Memory B cell (primary cell): ENCODE measurements at regions not wholly inside any gene's neighbourhood (a gene's known extent, or its start where the extent isn't known, plus 50 kb on each side); places are given as distances from the start of the nearest gene placed in this dataset.
"Not testable (repeated sequence)": the region's sequence is repeated elsewhere in the genome, so short reads cannot be mapped to it uniquely, and the experiment has no call there.

Source experiments
- ATAC-seq: fragments of 150-1000 bp; cut with Tn5 transposase; 2 replicates; pipeline ENCODE4 v1.10.0; 2021; ENCODE audit warnings: low read depth, mild to moderate bottlenecking, moderate library complexity
- DNase-seq, 2 donors: peaks; one replicate each; pipeline ENCODE4 v3.0.0; 2022; ENCODE audit warnings: low spot score in 2 of 2
- H3K27ac Mint-ChIP-seq: one replicate; pipeline ENCODE4 v1.8.0; 2022; ENCODE audit warnings: mild to moderate bottlenecking, moderate library complexity, mixed read lengths
- H3K27me3 Mint-ChIP-seq: one replicate; pipeline ENCODE4 v1.8.0; 2022; ENCODE audit warnings: mixed read lengths
- H3K36me3 Mint-ChIP-seq: one replicate; pipeline ENCODE4 v1.8.0; 2022; ENCODE audit warnings: mild to moderate bottlenecking, mixed read lengths
- H3K4me1 Mint-ChIP-seq: one replicate; pipeline ENCODE4 v1.8.0; 2022; ENCODE audit warnings: mixed read lengths
- H3K4me3 Mint-ChIP-seq: one replicate; pipeline ENCODE4 v1.8.0; 2022; ENCODE audit warnings: mild to moderate bottlenecking, moderate library complexity, mixed read lengths
- H3K9me3 Mint-ChIP-seq: one replicate; pipeline ENCODE4 v1.8.0; 2022; ENCODE audit warnings: mixed read lengths

DNA sequence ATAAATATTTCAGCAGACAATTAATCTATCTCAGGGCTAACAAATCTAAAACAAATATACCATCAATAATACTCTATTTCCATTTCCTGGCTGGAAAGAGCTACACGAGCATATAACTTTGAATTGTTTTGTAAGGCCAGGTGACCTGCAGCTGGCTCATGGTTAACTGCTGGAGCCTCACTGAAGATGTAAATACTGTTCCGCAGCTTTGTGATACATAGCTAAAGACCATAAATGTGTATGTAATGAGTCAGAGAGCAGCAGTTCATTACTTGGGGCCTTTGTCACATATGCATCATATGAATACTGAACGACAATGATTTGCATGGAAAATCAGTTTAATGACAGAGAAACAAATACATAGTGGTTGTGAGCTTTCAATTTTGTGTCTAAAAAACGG, 109.4 kb upstream of the CCN2 start:
- DNase-seq (no peak), ATAC-seq (no peak)
- Mint-ChIP-seq H3K36me3 (peaks cover 3% of the 10 kb centered on the region), H3K4me3 (no peak overlapping the region), H3K27ac (no peak overlapping the region), H3K4me1 (no peaks in the 10 kb centered on the region), H3K27me3 (no peaks in the 10 kb centered on the region), H3K9me3 (peaks cover 4% of the 10 kb centered on the region)

DNA sequence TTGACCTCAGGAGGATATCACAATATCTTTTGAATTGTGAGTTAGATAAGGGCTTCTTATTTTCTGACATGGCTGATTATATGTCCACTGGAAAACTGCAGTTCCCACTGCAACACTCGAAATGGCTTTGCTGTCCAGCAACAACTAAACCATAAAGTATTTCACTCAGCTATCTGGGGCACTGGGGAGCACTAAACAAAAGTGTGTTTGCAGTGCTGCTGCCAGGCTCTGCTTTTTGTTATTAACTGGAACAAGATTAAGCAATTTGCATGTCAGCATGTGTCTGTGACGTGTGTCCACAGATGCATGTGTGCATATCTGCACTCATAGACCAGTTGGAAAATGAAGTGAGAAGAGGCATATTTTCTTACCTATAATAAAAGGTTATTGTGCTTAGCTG, 107.8 kb upstream of the CCN2 start:
- Mint-ChIP-seq H3K4me3 (no peak overlapping the region), H3K36me3 (peaks cover 3% of the 10 kb centered on the region), H3K27me3 (no peaks in the 10 kb centered on the region), H3K27ac (no peak overlapping the region), H3K4me1 (no peaks in the 10 kb centered on the region), H3K9me3 (peaks cover 4% of the 10 kb centered on the region)
- ATAC-seq (no peak), DNase-seq (no peak)

DNA sequence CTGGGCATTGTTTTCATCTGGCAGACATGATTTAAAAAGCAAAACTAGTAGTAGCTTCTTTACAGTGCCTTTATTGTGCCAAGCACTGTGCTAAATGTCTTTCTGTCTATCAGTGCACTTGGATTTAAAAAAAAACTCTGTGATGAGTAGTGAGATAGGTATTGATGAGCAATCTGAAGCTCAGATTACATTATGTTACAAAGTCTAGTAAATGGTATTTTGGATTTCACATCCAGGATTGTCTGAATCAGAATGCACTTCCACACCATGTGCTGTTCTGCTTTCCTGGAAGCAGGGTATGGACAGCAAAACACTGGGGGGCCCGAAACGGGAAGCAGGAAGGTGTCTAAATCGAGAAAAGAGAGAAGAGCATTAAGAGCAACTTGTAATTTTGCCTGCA, 103.4 kb upstream of the CCN2 start:
- DNase-seq (no peak), ATAC-seq (no peak)
- no peak overlapping the region for H3K4me3 Mint-ChIP-seq
- peaks cover 3% of the 10 kb centered on the region for H3K36me3 Mint-ChIP-seq
- H3K4me1 Mint-ChIP-seq: no peaks in the 10 kb centered on the region
- no peaks in the 10 kb centered on the region for H3K27me3 Mint-ChIP-seq
- peaks cover 4% of the 10 kb centered on the region for H3K9me3 Mint-ChIP-seq
- no peak overlapping the region for H3K27ac Mint-ChIP-seq

DNA sequence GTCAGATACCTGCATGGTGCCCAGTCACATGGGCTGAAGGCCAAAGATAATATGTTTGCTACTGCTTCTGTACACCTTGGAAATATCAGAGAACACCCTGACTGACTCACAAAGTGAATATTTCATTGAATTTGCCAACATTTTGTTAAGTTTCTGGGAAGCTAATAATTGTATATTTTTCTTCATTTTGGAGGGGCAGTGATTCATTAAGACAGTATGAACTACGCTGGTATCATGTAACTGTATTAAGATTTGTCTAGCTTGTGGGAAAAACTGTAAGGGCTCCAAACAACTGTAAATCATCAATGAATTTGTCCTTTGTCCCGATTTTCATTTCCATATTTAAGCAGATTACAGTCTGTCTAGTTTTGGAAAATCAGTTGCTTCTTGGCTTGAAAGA, 102.3 kb upstream of the CCN2 start:
- H3K9me3 Mint-ChIP-seq: peaks cover 4% of the 10 kb centered on the region
- no peak overlapping the region for H3K27ac Mint-ChIP-seq
- no peaks in the 10 kb centered on the region for H3K4me1 Mint-ChIP-seq
- H3K27me3 Mint-ChIP-seq: no peaks in the 10 kb centered on the region
- ATAC-seq (no peak), DNase-seq (no peak)
- no peak overlapping the region for H3K4me3 Mint-ChIP-seq
- peaks cover 3% of the 10 kb centered on the region for H3K36me3 Mint-ChIP-seq

DNA sequence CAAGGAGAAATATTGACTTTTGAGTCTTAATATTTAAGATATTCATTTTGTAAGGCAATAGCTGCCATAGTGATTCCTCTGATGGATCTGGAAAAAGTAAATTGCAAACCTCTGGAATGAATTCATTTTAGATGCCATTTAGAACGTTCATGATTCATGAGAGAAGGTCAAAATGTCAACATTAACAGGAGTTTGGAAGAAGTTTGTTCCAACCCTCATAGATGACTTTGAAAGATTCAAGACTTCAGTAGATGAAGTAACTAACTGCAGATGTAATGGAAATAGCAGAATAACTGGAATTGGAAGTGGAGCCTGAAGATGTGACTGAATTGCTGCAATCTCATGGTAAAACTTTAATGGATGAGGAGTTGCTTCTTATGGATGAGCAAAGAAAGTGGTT, 100.9 kb upstream of the CCN2 start:
- no peak for ATAC-seq

DNA sequence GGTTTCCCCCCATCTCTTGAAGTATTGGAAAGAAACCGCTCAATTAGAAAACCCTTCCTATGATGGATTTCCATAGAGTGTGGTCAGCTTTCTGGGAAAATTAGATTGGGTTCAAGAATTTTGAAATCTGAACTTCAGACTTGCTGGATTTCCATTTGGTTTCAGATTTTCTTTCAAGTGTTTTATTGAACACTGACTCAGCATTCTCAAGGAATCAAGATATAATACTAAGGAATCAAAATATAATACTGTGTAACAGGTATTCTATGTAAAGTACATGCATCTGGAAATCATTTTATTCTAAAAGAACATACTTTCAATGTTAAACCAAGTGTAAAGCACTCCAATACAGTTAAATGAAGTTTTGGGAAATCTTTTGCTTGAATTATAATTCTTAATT, 94.7 kb upstream of the CCN2 start:
- no peak for ATAC-seq
- no peaks in the 10 kb centered on the region for H3K9me3 Mint-ChIP-seq
- no peaks in the 10 kb centered on the region for H3K36me3 Mint-ChIP-seq
- no peak overlapping the region for H3K27ac Mint-ChIP-seq
- H3K27me3 Mint-ChIP-seq: peaks cover 2% of the 10 kb centered on the region
- no peak for DNase-seq
- H3K4me1 Mint-ChIP-seq: no peaks in the 10 kb centered on the region
- H3K4me3 Mint-ChIP-seq: no peak overlapping the region

More for the DNA sequence above, 100.9 kb upstream of the CCN2 start:
- no peaks in the 10 kb centered on the region for H3K4me1 Mint-ChIP-seq
- H3K4me3 Mint-ChIP-seq: no peak overlapping the region
- H3K36me3 Mint-ChIP-seq: peaks cover 2% of the 10 kb centered on the region
- peaks cover 3% of the 10 kb centered on the region for H3K9me3 Mint-ChIP-seq
- no peaks in the 10 kb centered on the region for H3K27me3 Mint-ChIP-seq
- no peak for DNase-seq
- no peak overlapping the region for H3K27ac Mint-ChIP-seq

DNA sequence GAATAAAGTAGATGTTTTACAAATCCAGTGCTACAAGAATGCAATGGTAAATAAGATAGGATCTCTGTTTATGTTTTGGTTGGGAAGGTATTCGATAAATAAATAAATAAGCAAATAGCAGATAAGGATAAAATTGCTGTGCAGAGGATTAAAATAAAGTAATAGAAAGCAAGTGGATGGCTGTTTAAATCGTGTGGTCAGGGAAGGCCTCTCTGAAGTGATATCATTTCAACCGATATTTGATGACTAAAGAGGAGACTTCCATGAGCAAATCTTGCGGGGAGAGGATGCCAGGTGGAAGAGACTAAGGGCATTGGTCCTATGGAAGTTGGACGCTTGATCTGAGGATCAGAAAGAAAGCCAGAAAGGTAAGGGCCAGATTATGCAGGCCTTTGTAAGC, 92.0 kb upstream of the CCN2 start:
- DNase-seq: no peak
- Mint-ChIP-seq H3K9me3 (peaks cover 2% of the 10 kb centered on the region), H3K27ac (no peak overlapping the region), H3K4me3 (no peak overlapping the region), H3K27me3 (peaks cover 3% of the 10 kb centered on the region), H3K36me3 (no peaks in the 10 kb centered on the region), H3K4me1 (no peaks in the 10 kb centered on the region)
- ATAC-seq: no peak

DNA sequence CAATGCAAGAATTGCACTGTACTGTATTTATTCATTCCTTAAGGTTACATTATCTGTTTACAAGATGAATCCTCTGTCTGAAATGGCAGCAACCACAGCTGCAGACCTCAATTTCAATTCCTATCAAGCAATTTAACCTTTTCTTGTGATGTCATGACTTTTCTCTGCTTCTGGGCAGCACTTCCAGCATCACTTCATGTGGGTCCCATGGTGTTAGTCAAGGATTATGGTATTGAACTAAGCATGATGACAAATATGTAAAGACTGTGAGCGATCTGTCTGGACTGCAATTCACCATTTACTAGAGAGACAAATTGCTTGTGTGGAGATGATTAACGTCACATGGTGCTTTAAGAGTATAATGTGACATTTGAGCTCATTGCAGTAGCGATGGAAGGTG, 90.5 kb upstream of the CCN2 start:
- H3K4me3 Mint-ChIP-seq: no peak overlapping the region
- peaks cover 2% of the 10 kb centered on the region for H3K4me1 Mint-ChIP-seq
- no peak for DNase-seq
- H3K27me3 Mint-ChIP-seq: peaks cover 3% of the 10 kb centered on the region
- peaks cover 2% of the 10 kb centered on the region for H3K9me3 Mint-ChIP-seq
- H3K36me3 Mint-ChIP-seq: no peaks in the 10 kb centered on the region
- ATAC-seq: no peak
- no peak overlapping the region for H3K27ac Mint-ChIP-seq

DNA sequence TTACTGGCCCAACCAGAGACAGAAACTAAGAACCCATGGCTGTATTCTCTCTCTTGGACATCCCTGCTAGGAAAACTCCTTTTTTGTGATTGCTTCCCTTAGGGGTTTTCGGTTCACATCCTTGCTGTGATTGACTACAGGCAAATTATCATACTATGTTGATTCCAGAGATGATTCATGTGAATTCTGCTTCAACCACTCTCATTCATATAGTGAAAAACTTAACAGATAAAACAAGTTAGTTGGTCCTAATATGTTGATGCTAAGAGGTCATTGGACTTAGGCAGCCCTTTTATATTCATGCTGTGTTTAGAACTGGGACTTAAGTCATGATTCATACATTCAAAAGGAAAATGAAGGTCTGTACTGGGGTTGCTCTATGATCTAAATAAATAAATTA, 76.9 kb upstream of the CCN2 start:
- no peaks in the 10 kb centered on the region for H3K4me1 Mint-ChIP-seq
- H3K36me3 Mint-ChIP-seq: no peaks in the 10 kb centered on the region
- peaks cover 3% of the 10 kb centered on the region for H3K9me3 Mint-ChIP-seq
- no peak for ATAC-seq
- H3K27ac Mint-ChIP-seq: no peak overlapping the region
- H3K27me3 Mint-ChIP-seq: peaks cover 4% of the 10 kb centered on the region
- no peak for DNase-seq
- no peak overlapping the region for H3K4me3 Mint-ChIP-seq

DNA sequence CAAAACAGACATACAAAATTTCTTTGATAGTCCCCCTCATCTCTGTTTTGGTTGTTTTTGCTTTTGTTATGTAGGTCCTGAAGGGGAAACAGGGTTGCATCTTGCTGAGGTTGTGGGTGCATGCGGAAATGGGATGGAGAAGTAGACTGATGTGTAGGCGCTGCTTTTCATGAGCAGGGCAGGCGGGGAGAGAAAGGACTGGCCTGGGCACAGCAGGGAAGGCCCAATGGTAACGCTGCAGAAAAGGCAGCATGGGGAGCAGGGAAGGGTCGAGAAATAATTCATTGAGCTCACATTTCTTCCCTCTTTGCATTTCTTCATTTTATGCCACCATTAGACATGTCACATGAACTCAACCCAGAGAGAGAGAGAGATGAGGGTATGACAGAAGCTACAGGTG, 74.3 kb upstream of the CCN2 start:
- Mint-ChIP-seq H3K27ac (no peak overlapping the region), H3K36me3 (no peaks in the 10 kb centered on the region), H3K4me1 (no peaks in the 10 kb centered on the region), H3K9me3 (peaks cover 3% of the 10 kb centered on the region), H3K4me3 (no peak overlapping the region), H3K27me3 (peaks cover 7% of the 10 kb centered on the region)
- DNase-seq (no peak), ATAC-seq (no peak)

DNA sequence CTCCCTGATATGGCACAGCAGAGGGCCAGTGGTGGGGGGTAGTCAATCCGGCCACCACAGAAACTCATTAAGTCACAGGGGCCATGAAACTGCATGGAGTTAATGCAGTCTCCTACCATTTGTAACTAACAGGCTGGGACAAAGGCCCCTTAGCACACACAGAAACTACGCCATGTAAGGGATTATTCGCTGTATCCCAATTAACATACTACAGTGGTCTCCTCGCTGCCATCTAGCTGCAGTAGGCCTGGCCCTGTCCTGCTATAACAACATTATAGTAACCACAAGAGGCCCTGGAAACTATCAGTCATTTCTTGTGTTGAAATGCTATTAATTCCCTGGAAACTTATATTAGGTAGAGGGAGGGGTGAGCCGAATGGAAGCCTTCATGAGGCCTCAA, 72.3 kb upstream of the CCN2 start:
- H3K36me3 Mint-ChIP-seq: no peaks in the 10 kb centered on the region
- no peaks in the 10 kb centered on the region for H3K4me1 Mint-ChIP-seq
- DNase-seq (no peak), ATAC-seq (no peak)
- no peak overlapping the region for H3K27ac Mint-ChIP-seq
- peaks cover 3% of the 10 kb centered on the region for H3K9me3 Mint-ChIP-seq
- H3K27me3 Mint-ChIP-seq: peaks cover 7% of the 10 kb centered on the region
- H3K4me3 Mint-ChIP-seq: no peak overlapping the region

DNA sequence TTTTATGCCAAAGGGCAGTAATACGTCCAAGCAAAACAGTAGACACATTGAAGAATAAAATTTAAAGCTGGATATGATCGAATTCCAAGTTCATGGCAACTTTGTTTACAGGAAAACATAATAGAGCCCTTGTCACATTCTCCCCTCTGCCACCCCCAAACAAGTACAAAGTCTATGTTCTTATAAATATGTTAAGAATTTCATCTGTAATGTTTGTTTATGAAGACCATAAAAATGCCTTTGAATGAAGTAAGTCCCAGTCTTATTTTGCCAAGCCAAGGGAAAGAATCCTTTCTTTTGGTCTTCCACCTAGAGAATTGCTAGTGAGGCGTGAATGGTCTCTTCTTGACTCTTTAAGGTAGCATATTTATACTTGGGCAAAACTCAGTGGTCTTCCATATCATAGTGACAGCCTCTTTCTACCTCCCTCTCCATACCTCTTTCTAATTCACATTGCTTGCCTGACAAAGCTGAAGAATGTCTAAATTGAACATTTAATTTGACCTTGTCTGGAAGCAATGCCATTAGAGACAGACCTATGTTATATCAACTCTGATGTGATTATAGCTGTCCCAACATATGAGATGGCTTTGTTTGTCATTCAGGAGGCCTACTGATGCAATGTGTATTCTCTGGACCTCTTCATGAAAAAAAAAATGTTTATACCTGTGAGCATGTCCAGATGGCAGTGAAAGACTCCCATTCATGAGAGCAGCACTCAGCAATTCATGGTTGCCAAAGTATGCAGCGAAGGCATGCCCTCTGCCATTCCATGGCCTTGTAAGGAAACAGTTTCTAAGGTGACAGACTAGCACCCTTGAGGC, 70.6 kb upstream of the CCN2 start:
- DNase-seq: no peak
- no peaks in the 10 kb centered on the region for H3K4me1 Mint-ChIP-seq
- no peak for ATAC-seq
- H3K27ac Mint-ChIP-seq: no peak overlapping the region
- no peak overlapping the region for H3K4me3 Mint-ChIP-seq
- peaks cover 7% of the 10 kb centered on the region for H3K27me3 Mint-ChIP-seq
- H3K9me3 Mint-ChIP-seq: peaks cover 3% of the 10 kb centered on the region
- no peaks in the 10 kb centered on the region for H3K36me3 Mint-ChIP-seq

DNA sequence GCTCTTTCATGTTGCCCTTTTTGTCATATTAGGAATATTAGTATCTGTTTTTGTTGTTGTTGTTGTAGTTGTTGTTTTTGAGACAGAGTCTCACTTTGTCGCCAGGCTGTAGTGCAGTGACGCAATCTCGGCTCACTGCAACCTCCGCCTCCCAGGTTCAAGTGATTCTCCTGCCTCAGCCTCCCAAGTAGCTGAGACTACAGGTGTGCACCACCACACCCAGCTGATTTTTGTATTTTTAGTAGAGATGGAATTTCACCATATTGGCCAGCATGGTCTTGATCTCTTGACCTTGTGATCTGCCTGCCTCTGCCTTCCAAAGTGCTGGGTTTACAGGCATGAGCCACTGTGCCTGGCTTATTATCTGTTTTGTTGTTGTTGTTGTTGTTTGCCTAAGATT, 69.7 kb upstream of the CCN2 start:
- H3K4me1 Mint-ChIP-seq, H3K27me3 Mint-ChIP-seq, H3K9me3 Mint-ChIP-seq, DNase-seq, H3K36me3 Mint-ChIP-seq, H3K27ac Mint-ChIP-seq, ATAC-seq, H3K4me3 Mint-ChIP-seq: not testable (repeated sequence)

DNA sequence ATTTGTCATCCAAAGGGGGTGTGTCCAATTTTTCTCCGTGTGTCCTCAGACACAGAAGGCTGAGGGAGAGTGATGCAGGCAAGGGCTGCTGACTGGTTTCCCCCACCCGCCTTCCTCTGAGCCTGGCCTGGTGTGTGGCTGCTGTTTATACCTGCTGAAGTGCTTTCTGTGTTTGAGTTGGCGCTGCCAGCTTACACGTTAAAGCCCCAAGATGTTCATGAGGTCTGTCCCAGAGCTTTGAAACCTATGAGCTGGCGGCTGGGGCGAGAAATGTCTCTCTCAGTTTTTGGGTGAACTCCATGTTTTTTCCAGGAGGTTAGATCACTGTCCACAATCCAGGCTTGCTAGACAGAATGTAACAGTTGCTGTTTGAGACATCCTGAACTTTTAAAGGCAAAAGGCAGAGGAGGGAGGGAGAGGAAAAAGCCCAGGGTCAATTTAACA, 69.0 kb upstream of the CCN2 start:
- Mint-ChIP-seq H3K27me3 (peaks cover 3% of the 10 kb centered on the region), H3K9me3 (peaks cover 3% of the 10 kb centered on the region), H3K27ac (no peak overlapping the region), H3K4me3 (no peak overlapping the region), H3K36me3 (no peaks in the 10 kb centered on the region), H3K4me1 (no peaks in the 10 kb centered on the region)
- ATAC-seq (no peak), DNase-seq (no peak)

DNA sequence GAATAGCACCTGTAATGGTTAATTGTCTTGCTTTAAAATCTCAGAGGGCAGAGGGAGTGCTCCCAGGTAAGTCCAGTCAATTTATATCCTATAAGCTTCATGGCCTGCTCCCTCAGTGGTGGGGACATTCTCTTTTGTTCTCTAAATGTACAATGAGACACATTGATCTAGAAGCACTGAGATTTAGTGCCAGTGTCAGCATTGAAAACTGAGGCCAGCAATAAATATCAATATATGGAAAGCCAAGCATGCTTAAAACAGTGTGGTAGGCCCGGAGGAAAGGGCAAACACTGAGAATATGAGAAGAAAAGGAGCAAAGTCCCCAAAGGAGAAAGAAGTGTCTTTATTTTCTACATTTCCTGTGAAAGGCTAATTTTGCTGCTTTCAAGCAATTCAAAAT, 68.4 kb upstream of the CCN2 start:
- Mint-ChIP-seq H3K27ac (no peak overlapping the region), H3K4me3 (no peak overlapping the region), H3K9me3 (peaks cover 3% of the 10 kb centered on the region), H3K4me1 (no peaks in the 10 kb centered on the region), H3K27me3 (peaks cover 3% of the 10 kb centered on the region), H3K36me3 (no peaks in the 10 kb centered on the region)
- ATAC-seq: no peak
- DNase-seq: no peak
